H1 (cell line): ENCODE measurements at regions not wholly inside any gene's neighbourhood (a gene's known extent, or its start where the extent isn't known, plus 50 kb on each side); places are given as distances from the start of the nearest gene placed in this dataset.
A peak's percentile ranks its signal among the peaks of the same experiment; 100 is the strongest.

Experiments
- CTCF ChIA-PET: fragments of 300-600 bp; sonication (Branson Sonifier 250); formaldehyde crosslinking; loops from one replicate; lab custom pipeline; 2021; ENCODE audit not compliant: partially characterized antibody; lab: Charles Lee
- POLR2A ChIA-PET: fragments of 300-600 bp; sonication (Branson Sonifier 250); formaldehyde crosslinking; loops from one replicate; lab custom pipeline; 2021; ENCODE audit warnings: inconsistent platforms; ENCODE audit not compliant: partially characterized antibody; lab: Charles Lee
- DNase-seq, 2 experiments: peaks; one replicate each; pipeline versions ENCODE4 v3.0.0 to v3.0.0-alpha.2; 2010 to 2022; ENCODE audit warnings: low spot score in 2 of 2, low read depth in 1 of 2, mixed read lengths in 1 of 2
- FAIRE-seq: peaks from 2 replicates; lab custom pipeline; 2011; peaks lifted over from hg19 to GRCh38; lab: Jason Lieb, UNC
- H2AFZ ChIP-seq: 2 replicates; pipeline ENCODE4 v1.8.1; 2012; ENCODE audit warnings: low read length, inconsistent platforms
- H2AK5ac ChIP-seq: 2 replicates; pipeline ENCODE4 v1.6.1; 2013; ENCODE audit warnings: low read depth, low read length
- H2BK120ac ChIP-seq: replicated peaks from 2 replicates; pipeline ENCODE3; 2013; ENCODE audit warnings: low read depth, low read length, inconsistent platforms
- H2BK12ac ChIP-seq: 2 replicates; pipeline ENCODE4 v1.6.1; 2013; ENCODE audit warnings: low read depth, low read length
- H2BK15ac ChIP-seq: 2 replicates; pipeline ENCODE4 v1.6.1; 2013; ENCODE audit warnings: low read length
- H2BK20ac ChIP-seq: 2 replicates; pipeline ENCODE4 v1.6.1; 2013; ENCODE audit warnings: low read length
- H2BK5ac ChIP-seq: 2 replicates; pipeline ENCODE4 v1.6.1; 2013; ENCODE audit warnings: low read depth, low read length
- H3K14ac ChIP-seq: 2 replicates; pipeline ENCODE4 v1.6.1; 2013; ENCODE audit warnings: inconsistent platforms; ENCODE audit not compliant: insufficient read length
- H3K18ac ChIP-seq: 2 replicates; pipeline ENCODE4 v1.6.1; 2013; ENCODE audit warnings: low read length; ENCODE audit errors: extremely low read depth
- H3K23ac ChIP-seq: 2 replicates; pipeline ENCODE4 v1.6.1; 2013; ENCODE audit warnings: inconsistent platforms; ENCODE audit not compliant: insufficient read length
- H3K23me2 ChIP-seq: 2 replicates; pipeline ENCODE4 v1.6.1; 2013; ENCODE audit warnings: low read depth, low read length
- H3K27ac ChIP-seq: 2 replicates; pipeline ENCODE4 v1.6.1; 2011; ENCODE audit warnings: low read depth, low read length, inconsistent platforms
- H3K27me3 ChIP-seq, 4 experiments: replicated peaks in 1 of 4; 1 replicate in 1 of 4; 2 replicates in 3 of 4; pipeline versions ENCODE4 v1.6.1 to v1.8.1; 2011 to 2013; ENCODE audit warnings: low read length in 3 of 4, mild to moderate bottlenecking in 3 of 4, inconsistent platforms in 2 of 4, mixed read lengths in 2 of 4, moderate library complexity in 1 of 4; ENCODE audit not compliant: control insufficient read depth in 3 of 4, insufficient read depth in 3 of 4; ENCODE audit errors: extremely low read depth in 1 of 4
- H3K36me3 ChIP-seq, 4 experiments: 2 replicates each; pipeline versions ENCODE4 v1.6.1 to v1.8.1; 2011 to 2013; ENCODE audit warnings: mild to moderate bottlenecking in 4 of 4, low read length in 3 of 4, moderate library complexity in 2 of 4, control low read depth in 1 of 4, inconsistent platforms in 1 of 4; ENCODE audit not compliant: insufficient read depth in 4 of 4, control insufficient read depth in 2 of 4
- H3K4ac ChIP-seq: replicated peaks from 2 replicates; pipeline ENCODE3; 2013; ENCODE audit warnings: low read length, low read depth, mixed read lengths, inconsistent platforms; ENCODE audit not compliant: insufficient read length
- H3K4me1 ChIP-seq, 4 experiments: replicated peaks in 1 of 4; 1 replicate in 1 of 4; 2 replicates in 3 of 4; pipeline versions ENCODE4 v1.6.1 to v1.8.1; 2011 to 2013; ENCODE audit warnings: low read length in 3 of 4, inconsistent platforms in 2 of 4, mixed read lengths in 1 of 4; ENCODE audit not compliant: insufficient read depth in 4 of 4, control insufficient read depth in 3 of 4
- H3K4me2 ChIP-seq, 2 experiments: 2 replicates each; pipeline versions ENCODE4 v1.6.1 to v1.8.1; 2011 to 2013; ENCODE audit warnings: low read depth in 2 of 2, low read length in 2 of 2, control low read depth in 1 of 2, inconsistent platforms in 1 of 2, mild to moderate bottlenecking in 1 of 2; ENCODE audit not compliant: insufficient read depth in 1 of 2
- H3K4me3 ChIP-seq, 4 experiments: fragments of 200-600, 300-600 bp in 1 of 4; sonication (generic), shearing (Covaris generic), sonication (Bioruptor Twin) in 1 of 4; 2 replicates each; pipeline versions ENCODE4 v1.5.1 to v1.8.1; 2011 to 2016; ENCODE audit warnings: low read length in 4 of 4, low read depth in 3 of 4, control low read depth in 2 of 4, inconsistent platforms in 2 of 4, mild to moderate bottlenecking in 2 of 4, mixed read lengths in 1 of 4, moderate library complexity in 1 of 4; ENCODE audit not compliant: insufficient read depth in 2 of 4; ENCODE audit errors: extremely low read depth in 1 of 4
- H3K56ac ChIP-seq: replicated peaks from 2 replicates; pipeline ENCODE3; 2013; ENCODE audit warnings: low read depth, mild to moderate bottlenecking, mixed read lengths, low read length, inconsistent platforms; ENCODE audit not compliant: insufficient read length
- H3K79me1 ChIP-seq: 2 replicates; pipeline ENCODE4 v1.6.1; 2013; ENCODE audit warnings: low read depth, low read length, control low read depth
- H3K79me2 ChIP-seq, 2 experiments: 2 replicates each; pipeline versions ENCODE4 v1.6.1 to v1.8.1; 2012 to 2013; ENCODE audit warnings: low read length in 2 of 2, mild to moderate bottlenecking in 2 of 2, inconsistent platforms in 1 of 2; ENCODE audit not compliant: insufficient read depth in 2 of 2, control insufficient read depth in 1 of 2
- H3K9ac ChIP-seq, 4 experiments: replicated peaks in 1 of 4; 1 replicate in 1 of 4; 2 replicates in 3 of 4; pipeline versions ENCODE4 v1.6.1 to v1.8.1; 2011 to 2013; ENCODE audit warnings: low read depth in 3 of 4, low read length in 3 of 4, control low read depth in 2 of 4, mild to moderate bottlenecking in 2 of 4, moderate library complexity in 2 of 4, inconsistent platforms in 1 of 4; ENCODE audit errors: extremely low read depth in 1 of 4
- H3K9me3 ChIP-seq, 2 experiments: 2 replicates each; pipeline versions ENCODE4 v1.6.1 to v1.8.1; 2012 to 2013; ENCODE audit warnings: mild to moderate bottlenecking in 2 of 2, moderate library complexity in 2 of 2, control low read depth in 1 of 2, inconsistent platforms in 1 of 2, low read depth in 1 of 2, low read length in 1 of 2, mixed read lengths in 1 of 2; ENCODE audit not compliant: insufficient read depth in 2 of 2
- H4K20me1 ChIP-seq, 2 experiments: replicated peaks in 1 of 2; 2 replicates each; pipeline versions ENCODE3 to v1.8.1; 2011 to 2013; ENCODE audit warnings: inconsistent platforms in 2 of 2, low read length in 2 of 2, mild to moderate bottlenecking in 1 of 2; ENCODE audit not compliant: insufficient read depth in 2 of 2, control insufficient read depth in 1 of 2
- H4K5ac ChIP-seq: 2 replicates; pipeline ENCODE4 v1.6.1; 2013; ENCODE audit warnings: low read length, low read depth, mixed read lengths, inconsistent platforms; ENCODE audit not compliant: insufficient read length
- H4K8ac ChIP-seq: 2 replicates; pipeline ENCODE4 v1.8.0; 2013; ENCODE audit warnings: mild to moderate bottlenecking, moderate library complexity, low read length, inconsistent platforms; ENCODE audit not compliant: insufficient read depth; ENCODE audit errors: extremely low read depth
- H4K91ac ChIP-seq: replicated peaks from 2 replicates; pipeline ENCODE3; 2013; ENCODE audit warnings: low read length, mixed read lengths, inconsistent platforms; ENCODE audit not compliant: insufficient read length
- BACH1 ChIP-seq: IDR thresholded peaks from 2 replicates; pipeline ENCODE4 v1.6.1; 2012; ENCODE audit warnings: low read length, improper control_type of control experiment
- CBX5 ChIP-seq: fragments of 300-800, 300-1000 bp; sonication (generic); IDR thresholded peaks from 2 replicates; pipeline ENCODE4 v1.7.1; 2016; ENCODE audit warnings: antibody characterized with exemption, low read length, low read depth
- CREB1 ChIP-seq: IDR thresholded peaks from 2 replicates; pipeline ENCODE4 v1.6.1; 2012; ENCODE audit warnings: inconsistent platforms
- EP300 ChIP-seq, 2 experiments: IDR thresholded peaks; 1 replicate in 1 of 2; 2 replicates in 1 of 2; pipeline ENCODE4 v1.6.1; 2011 to 2012; ENCODE audit warnings: low read depth in 2 of 2, low read length in 2 of 2, mild to moderate bottlenecking in 2 of 2, borderline replicate concordance in 1 of 2, inconsistent platforms in 1 of 2, moderate library complexity in 1 of 2
- NANOG ChIP-seq: IDR thresholded peaks from 2 replicates; pipeline ENCODE4 v1.6.1; 2011; ENCODE audit warnings: low read length, low read depth, mild to moderate bottlenecking, inconsistent platforms; ENCODE audit not compliant: insufficient read depth, poor library complexity, severe bottlenecking
- NRF1 ChIP-seq: IDR thresholded peaks from 2 replicates; pipeline ENCODE4 v1.6.1; 2011; ENCODE audit warnings: mild to moderate bottlenecking, low read depth, low read length, improper control_type of control experiment
- POU5F1 ChIP-seq: IDR thresholded peaks from 2 replicates; pipeline ENCODE4 v1.6.1; 2011; ENCODE audit warnings: low read depth, mild to moderate bottlenecking, low read length, moderate library complexity
- SAP30 ChIP-seq: fragments of 300-600 bp; sonication (generic); IDR thresholded peaks from 2 replicates; pipeline ENCODE4 v1.7.1; 2012; ENCODE audit warnings: low read length, moderate library complexity, mild to moderate bottlenecking, inconsistent platforms; ENCODE audit not compliant: insufficient read depth, insufficient replicate concordance
- SIN3A ChIP-seq, 2 experiments: IDR thresholded peaks in 1 of 2; conservative IDR thresholded peaks in 1 of 2; 2 replicates each; pipeline ENCODE4 v1.6.1; 2011 to 2012; ENCODE audit warnings: low read length in 2 of 2, improper control_type of control experiment in 1 of 2, low read depth in 1 of 2, mild to moderate bottlenecking in 1 of 2
- SIRT6 ChIP-seq: IDR thresholded peaks from one replicate; pipeline ENCODE4 v1.7.1; 2012; ENCODE audit warnings: low read length, inconsistent platforms
- SIX5 ChIP-seq: IDR thresholded peaks from 2 replicates; pipeline ENCODE4 v1.6.1; 2011; ENCODE audit warnings: mild to moderate bottlenecking, low read depth, low read length
- SP1 ChIP-seq: IDR thresholded peaks from 2 replicates; pipeline ENCODE4 v1.6.1; 2011; ENCODE audit warnings: low read depth, low read length
- SRF ChIP-seq: IDR thresholded peaks from 2 replicates; pipeline ENCODE4 v1.6.1; 2011; ENCODE audit warnings: mild to moderate bottlenecking, low read depth, low read length, moderate library complexity
- YY1 ChIP-seq: IDR thresholded peaks from 2 replicates; pipeline ENCODE4 v1.6.1; 2011; ENCODE audit warnings: low read depth, mild to moderate bottlenecking, low read length
- WGBS, 2 experiments: shearing (Covaris generic) in 1 of 2; methylation state at CpG; one replicate each; pipeline versions ENCODE4 v1.1.6 to v1.1.7; 2013 to 2015; ENCODE audit warnings: low lambda C conversion rate in 2 of 2, mixed read lengths in 2 of 2, inconsistent platforms in 1 of 2, low coverage in 1 of 2, missing lambda C conversion rate in 1 of 2; ENCODE audit not compliant: insufficient replicate concordance in 2 of 2, insufficient coverage in 1 of 2, insufficient read length in 1 of 2; ENCODE audit errors: extremely low coverage in 1 of 2, missing lambda C conversion rate in 1 of 2; 5-methylcytosine and 5-hydroxymethylcytosine counted together

DNA sequence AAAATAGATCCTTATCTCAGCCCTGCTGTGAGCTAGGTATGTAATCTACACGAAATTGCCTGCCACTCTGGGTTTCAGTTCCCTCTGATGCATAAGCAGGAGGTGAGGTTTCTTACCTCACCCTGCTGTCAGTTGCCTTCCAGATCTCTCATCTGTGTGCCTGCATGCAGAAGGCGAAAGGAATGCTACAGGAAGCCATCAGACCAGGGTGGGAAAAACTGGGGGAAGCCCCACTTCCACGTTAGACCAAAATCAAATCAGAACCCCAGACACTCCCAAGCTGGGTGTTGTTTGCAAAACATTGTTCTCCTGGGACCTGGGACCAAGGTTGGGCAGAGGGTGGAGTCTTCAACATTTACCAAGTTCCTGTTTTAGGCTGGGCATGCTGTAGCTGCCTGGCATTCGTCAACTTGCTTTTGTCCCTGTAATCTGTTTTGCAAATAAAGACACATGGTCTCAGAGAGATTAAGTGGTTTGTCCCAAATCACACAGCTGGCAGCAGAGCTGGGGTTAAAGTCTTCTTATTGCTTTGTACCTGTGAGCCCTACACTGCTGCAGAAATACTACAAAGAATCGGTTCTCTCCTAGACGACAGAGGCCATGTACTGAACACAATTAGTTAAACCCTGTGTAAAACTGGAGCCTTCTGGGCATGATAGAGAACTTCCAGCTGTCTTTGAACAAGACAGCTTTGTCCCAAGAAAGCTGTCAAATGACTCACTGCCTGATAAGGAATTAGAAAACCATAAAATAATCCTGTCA lies 389.7 kb upstream of the RUNX1 start:
- ChIA-PET CTCF (interaction anchor here (0.6 to 1.8 kb wide), 10 partner anchors 9 to 405 kb away, joined by 3 to 8 read pairs (median 3); no protein-coding TSS in a partner anchor), POLR2A (no interaction called here)
- Histone ChIP-seq H3K79me2 (no peaks in the 10 kb centered on the region), H2BK12ac (no peak overlapping the region), H3K56ac (no peak overlapping the region), H3K4ac (no peak overlapping the region), H3K23me2 (no peaks in the 10 kb centered on the region), H2BK5ac (no peak overlapping the region), H2AFZ (peak overlapping the region; percentile 60), H3K14ac (no peak overlapping the region), H3K4me3 (no peak overlapping the region), H3K9ac (no peak overlapping the region), H3K27me3 (no peaks in the 10 kb centered on the region), H4K5ac (no peak overlapping the region), H2BK20ac (no peak overlapping the region), H2BK120ac (no peak overlapping the region), H4K20me1 (no peaks in the 10 kb centered on the region), H2BK15ac (no peak overlapping the region), H3K79me1 (no peaks in the 10 kb centered on the region), H3K27ac (no peak overlapping the region), H2AK5ac (no peak overlapping the region), H3K9me3 (no peaks in the 10 kb centered on the region; a peak in 1 of 4 replicates), H3K36me3 (no peaks in the 10 kb centered on the region; a peak in 1 of 8 replicates), H4K8ac (no peak overlapping the region), H4K91ac (no peak overlapping the region), H3K23ac (no peak overlapping the region), H3K18ac (no peak overlapping the region), H3K4me1 (peaks cover 0 to 2% (median 0%) of the 10 kb centered on the region in 4 experiments; a peak in 2 of 7 replicates), H3K4me2 (no peak overlapping the region)
- DNase-seq (no peak), FAIRE-seq (no peak)
- 72% methylated on average over 6 of the region's 6 CpGs; no CpG with 5 or more reads in 1 of the 2 experiments for WGBS, 2 experiments
- TF ChIP-seq EP300 (IDR thresholded peaks at IDR 0.05; ENCODE audit: borderline replicate concordance in 1 of 2, low read depth in 2 of 2, low read length in 2 of 2) (no peak), SRF (no peak), NANOG (no peak), CREB1 (no peak), YY1 (no peak), POU5F1 (no peak), SAP30 (no peak), CBX5 (no peak), NRF1 (no peak), SIRT6 (no peak), SIN3A (conservative IDR thresholded peaks at IDR 0.05 in 1 of 2, IDR thresholded peaks at IDR 0.05 in 1 of 2; ENCODE audit: low read depth in 1 of 2, low read length in 2 of 2) (no peak), BACH1 (no peak), SIX5 (no peak), SP1 (no peak)
